CD4-positive, alpha-beta memory T cell (primary cell): ENCODE measurements at regions not wholly inside any gene's neighbourhood (a gene's known extent, or its start where the extent isn't known, plus 50 kb on each side); places are given as distances from the start of the nearest gene placed in this dataset.

Experiments
- CTCF ChIA-PET: fragments of 350-600 bp; sonication (Branson Sonifier 250); formaldehyde crosslinking; loops from one replicate; lab custom pipeline; 2021; ENCODE audit warnings: inconsistent platforms; ENCODE audit not compliant: partially characterized antibody; lab: Charles Lee
- POLR2A ChIA-PET: fragments of 350-600 bp; sonication (Branson Sonifier 250); formaldehyde crosslinking; loops from one replicate; lab custom pipeline; 2021; ENCODE audit not compliant: partially characterized antibody; lab: Charles Lee
- DNase-seq, 5 donors: peaks; one replicate each; pipeline versions ENCODE4 v3.0.0 to v3.0.0-alpha.2; 2020 to 2022; ENCODE audit warnings: mixed read lengths in 1 of 5
- H3K27ac ChIP-seq: one replicate; pipeline ENCODE4 v1.7.0; 2013; ENCODE audit warnings: low read depth, low read length
- H3K27me3 ChIP-seq: 2 replicates; pipeline ENCODE4 v1.7.0; 2013; ENCODE audit warnings: mild to moderate bottlenecking, low read length, moderate library complexity; ENCODE audit not compliant: insufficient read depth
- H3K36me3 ChIP-seq: 2 replicates; pipeline ENCODE4 v1.7.0; 2013; ENCODE audit warnings: mild to moderate bottlenecking, low read length, moderate library complexity; ENCODE audit not compliant: insufficient read depth
- H3K4me1 ChIP-seq: 2 replicates; pipeline ENCODE4 v1.7.0; 2013; ENCODE audit warnings: mild to moderate bottlenecking, low read length, moderate library complexity; ENCODE audit not compliant: insufficient read depth
- H3K4me3 ChIP-seq, 2 donors: one replicate each; pipeline ENCODE4 v1.7.0; 2013; ENCODE audit warnings: low read length in 2 of 2, mild to moderate bottlenecking in 1 of 2
- H3K9me3 ChIP-seq, 2 donors: one replicate each; pipeline ENCODE4 v1.7.0; 2013; ENCODE audit warnings: low read length in 2 of 2, control low read depth in 1 of 2; ENCODE audit not compliant: control insufficient read depth in 1 of 2
- H3K27ac Mint-ChIP-seq, 7 donors: one replicate each; pipeline ENCODE4 v1.8.0; 2020 to 2021; ENCODE audit warnings: mixed read lengths in 7 of 7, mild to moderate bottlenecking in 6 of 7, inconsistent platforms in 3 of 7, moderate library complexity in 3 of 7
- H3K27me3 Mint-ChIP-seq, 2 donors: one replicate each; pipeline ENCODE4 v1.8.0; 2020 to 2021; ENCODE audit warnings: mixed read lengths in 2 of 2
- H3K36me3 Mint-ChIP-seq, 2 donors: one replicate each; pipeline ENCODE4 v1.8.0; 2020 to 2021; ENCODE audit warnings: mixed read lengths in 2 of 2, inconsistent platforms in 1 of 2, mild to moderate bottlenecking in 1 of 2
- H3K4me1 Mint-ChIP-seq, 4 donors: one replicate each; pipeline ENCODE4 v1.8.0; 2020 to 2021; ENCODE audit warnings: mixed read lengths in 4 of 4, mild to moderate bottlenecking in 1 of 4
- H3K4me3 Mint-ChIP-seq, 8 donors: one replicate each; pipeline ENCODE4 v1.8.0; 2020 to 2021; ENCODE audit warnings: mixed read lengths in 8 of 8, mild to moderate bottlenecking in 7 of 8, moderate library complexity in 6 of 8, inconsistent platforms in 3 of 8
- H3K9me3 Mint-ChIP-seq, 8 donors: one replicate each; pipeline ENCODE4 v1.8.0; 2020 to 2021; ENCODE audit warnings: mixed read lengths in 8 of 8, mild to moderate bottlenecking in 5 of 8, inconsistent platforms in 3 of 8, moderate library complexity in 1 of 8
- intact Hi-C: fragments of 100-400 bp; cut with micrococcal nuclease; formaldehyde crosslinking; loops from one replicate; pipeline ENCODE4 v1.15.1; 2023

DNA sequence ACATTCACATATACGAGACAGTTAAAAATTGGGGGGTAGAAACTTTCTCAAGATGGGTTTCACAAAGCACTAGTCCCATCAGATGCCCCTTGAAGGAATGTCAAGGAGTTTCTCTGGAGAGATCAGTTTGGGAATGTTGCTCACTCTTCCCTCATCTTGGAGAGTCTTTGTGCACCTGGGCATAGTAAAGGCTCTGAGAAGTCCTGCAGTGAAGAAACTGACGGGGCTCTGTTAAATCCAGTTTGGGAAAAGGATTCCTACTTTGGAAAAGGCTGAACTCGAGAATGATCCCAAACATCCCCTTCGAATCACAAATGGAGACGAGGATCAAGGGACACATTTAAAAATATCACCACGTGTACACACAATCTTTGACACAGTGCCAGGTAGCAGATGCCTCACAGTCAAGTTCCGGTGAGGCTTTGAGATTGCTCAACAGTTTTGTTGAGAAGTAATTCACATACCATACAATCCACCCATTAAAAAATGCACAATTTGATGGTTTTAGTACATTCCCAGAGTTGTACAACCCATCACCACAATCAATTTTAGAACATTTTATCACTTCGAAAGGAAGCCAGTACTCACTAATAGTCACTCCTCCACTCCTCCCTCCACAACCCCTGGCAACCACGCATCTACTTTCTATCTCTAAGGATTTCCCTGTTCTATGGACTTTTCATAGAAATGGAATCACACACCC lies 203.4 kb upstream of the FOXF1 start:
- DNase-seq = no peak
- intact Hi-C loops = no loop called here
- no peaks in the 10 kb centered on the region for H3K36me3 Mint-ChIP-seq
- H3K27ac Mint-ChIP-seq = no peak overlapping the region
- no peaks in the 10 kb centered on the region for H3K4me1 ChIP-seq
- no peaks in the 10 kb centered on the region for H3K36me3 ChIP-seq
- H3K4me3 Mint-ChIP-seq = no peak overlapping the region
- H3K9me3 ChIP-seq = no peaks in the 10 kb centered on the region
- H3K27me3 Mint-ChIP-seq = peaks cover 5 to 13% of the 10 kb centered on the region in 2 donors
- H3K27ac ChIP-seq = no peak overlapping the region
- no peak overlapping the region for H3K4me3 ChIP-seq
- no peaks in the 10 kb centered on the region for H3K4me1 Mint-ChIP-seq
- H3K27me3 ChIP-seq = no peaks in the 10 kb centered on the region
- H3K9me3 Mint-ChIP-seq = no peaks in the 10 kb centered on the region
- POLR2A ChIA-PET = no interaction called here
- CTCF ChIA-PET = no interaction called here

DNA sequence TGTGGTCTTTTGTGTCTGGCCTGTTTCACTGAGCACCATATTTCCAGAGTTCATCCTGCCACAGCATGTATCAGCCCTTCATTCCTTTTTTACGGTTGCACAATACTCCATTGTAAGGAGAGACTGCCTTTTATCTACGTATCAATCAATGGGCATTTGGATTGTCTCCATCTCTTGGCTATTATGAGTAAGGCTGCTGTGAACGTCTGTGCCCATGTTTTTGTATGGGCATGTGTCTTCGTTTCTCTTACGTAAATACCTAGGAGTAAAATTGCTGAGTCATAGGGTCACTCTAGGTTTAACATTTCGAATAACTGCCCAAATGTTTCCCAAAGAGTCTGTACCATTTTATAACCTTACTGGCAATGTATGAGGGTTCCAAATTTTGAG lies 202.8 kb upstream of the FOXF1 start:
- ChIA-PET POLR2A (no interaction called here), CTCF (no interaction called here)
- Mint-ChIP-seq H3K4me3 (no peak overlapping the region), H3K36me3 (no peaks in the 10 kb centered on the region), H3K27ac (no peak overlapping the region), H3K9me3 (no peaks in the 10 kb centered on the region), H3K4me1 (no peaks in the 10 kb centered on the region), H3K27me3 (peaks cover 2 to 13% of the 10 kb centered on the region in 2 donors)
- no peak for DNase-seq
- intact Hi-C loops = no loop called here
- Histone ChIP-seq H3K36me3 (no peaks in the 10 kb centered on the region), H3K4me1 (no peaks in the 10 kb centered on the region), H3K9me3 (no peaks in the 10 kb centered on the region), H3K27me3 (no peaks in the 10 kb centered on the region), H3K27ac (no peak overlapping the region), H3K4me3 (no peak overlapping the region)

DNA sequence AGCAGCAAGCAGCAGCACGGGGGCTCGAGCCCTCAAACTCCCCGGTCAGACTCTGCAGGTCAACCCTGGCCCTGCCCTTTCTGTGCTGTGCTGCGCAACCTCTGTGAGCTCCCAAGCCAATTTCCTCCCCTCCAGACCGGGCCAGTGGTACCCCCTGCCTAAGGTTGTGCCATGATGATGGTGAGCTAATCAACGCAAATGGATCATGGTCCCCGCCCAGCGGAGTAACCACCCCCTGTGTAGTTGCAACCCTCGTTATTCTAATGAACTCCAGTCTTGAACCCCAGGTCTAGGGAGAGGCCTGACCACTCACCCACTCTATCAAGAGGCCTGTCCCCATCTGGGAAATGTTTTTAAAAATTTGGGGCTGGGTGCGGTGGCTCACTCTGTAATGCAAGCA lies 201.8 kb upstream of the FOXF1 start:
- no peak overlapping the region for H3K4me3 Mint-ChIP-seq
- peaks cover 2 to 13% of the 10 kb centered on the region in 2 donors for H3K27me3 Mint-ChIP-seq
- H3K36me3 ChIP-seq = no peaks in the 10 kb centered on the region
- no peak overlapping the region for H3K4me3 ChIP-seq
- ChIA-PET CTCF (no interaction called here), POLR2A (no interaction called here)
- H3K9me3 ChIP-seq = no peaks in the 10 kb centered on the region
- no peaks in the 10 kb centered on the region for H3K9me3 Mint-ChIP-seq
- H3K4me1 Mint-ChIP-seq = no peaks in the 10 kb centered on the region
- H3K4me1 ChIP-seq = no peaks in the 10 kb centered on the region
- DNase-seq = no peak
- intact Hi-C loops = no loop called here
- H3K27ac Mint-ChIP-seq = no peak overlapping the region
- no peaks in the 10 kb centered on the region for H3K36me3 Mint-ChIP-seq
- H3K27ac ChIP-seq = no peak overlapping the region
- no peaks in the 10 kb centered on the region for H3K27me3 ChIP-seq

DNA sequence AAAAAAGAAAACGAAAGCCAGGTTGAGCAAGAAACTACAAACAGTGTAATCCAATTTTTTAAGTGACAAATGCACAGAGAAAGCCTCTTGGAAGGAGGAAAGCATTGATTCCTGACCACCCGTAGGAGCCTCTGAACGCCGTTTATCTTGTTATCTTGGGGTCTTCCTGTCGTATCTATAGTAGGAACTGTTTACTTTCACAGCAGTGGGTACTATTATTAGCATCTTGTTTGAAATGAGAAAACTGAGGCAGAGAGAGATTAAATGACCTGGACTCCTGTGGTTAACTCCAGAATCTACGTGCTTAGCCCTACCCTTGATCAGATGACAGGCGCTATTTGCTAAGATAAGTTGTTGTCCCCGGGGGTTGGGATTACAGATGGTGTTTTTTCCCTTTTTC lies 196.7 kb upstream of the FOXF1 start:
- H3K36me3 ChIP-seq = no peaks in the 10 kb centered on the region
- intact Hi-C loops = no loop called here

DNA sequence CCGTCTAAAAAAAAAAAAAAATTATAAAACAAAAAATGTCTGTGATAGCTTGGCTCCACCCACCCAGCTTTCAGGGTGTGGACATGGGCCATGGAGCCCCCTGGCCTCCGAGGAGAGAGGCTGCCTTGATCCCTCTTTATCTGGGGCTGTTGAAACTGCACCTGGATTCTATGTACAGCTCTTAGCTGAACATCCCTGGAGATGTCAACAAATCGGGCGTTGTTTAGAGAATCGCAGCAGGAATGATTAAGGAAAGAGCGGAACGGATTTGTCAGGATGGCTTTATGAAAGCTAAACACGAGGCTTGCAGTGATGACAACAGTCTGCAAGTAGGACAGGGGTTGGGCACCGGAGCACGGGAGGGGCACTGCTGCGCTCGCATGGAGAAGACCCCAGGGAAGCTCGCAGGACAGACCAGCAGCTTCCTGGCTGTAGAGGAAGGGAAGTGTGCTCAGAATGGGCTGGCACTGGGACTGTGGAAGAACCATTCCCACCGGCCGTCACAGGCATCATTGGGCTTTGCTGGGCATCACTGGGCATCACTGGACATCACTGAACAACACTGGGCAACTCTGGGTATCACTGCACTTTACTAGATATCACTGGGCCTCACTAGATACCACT lies 195.8 kb upstream of the FOXF1 start:
- no peaks in the 10 kb centered on the region for H3K9me3 Mint-ChIP-seq
- Histone ChIP-seq H3K27ac (no peak overlapping the region), H3K4me1 (no peaks in the 10 kb centered on the region), H3K27me3 (no peaks in the 10 kb centered on the region), H3K36me3 (no peaks in the 10 kb centered on the region), H3K4me3 (no peak overlapping the region), H3K9me3 (no peaks in the 10 kb centered on the region)
- no peak for DNase-seq
- CTCF ChIA-PET = no interaction called here
- H3K4me3 Mint-ChIP-seq = no peak overlapping the region
- intact Hi-C loops = no loop called here
- POLR2A ChIA-PET = no interaction called here
- H3K4me1 Mint-ChIP-seq = no peaks in the 10 kb centered on the region
- no peaks in the 10 kb centered on the region for H3K36me3 Mint-ChIP-seq
- H3K27me3 Mint-ChIP-seq = peaks cover 0 to 4% of the 10 kb centered on the region in 2 donors
- H3K27ac Mint-ChIP-seq = no peak overlapping the region

More for the DNA sequence above, 196.7 kb upstream of the FOXF1 start:
- POLR2A ChIA-PET = no interaction called here
- Mint-ChIP-seq H3K9me3 (no peaks in the 10 kb centered on the region), H3K4me1 (no peaks in the 10 kb centered on the region), H3K4me3 (no peak overlapping the region), H3K36me3 (no peaks in the 10 kb centered on the region), H3K27ac (no peak overlapping the region), H3K27me3 (peaks cover 0 to 4% of the 10 kb centered on the region in 2 donors)
- H3K4me3 ChIP-seq = no peak overlapping the region
- no peaks in the 10 kb centered on the region for H3K9me3 ChIP-seq
- no peak overlapping the region for H3K27ac ChIP-seq
- CTCF ChIA-PET = no interaction called here
- no peak for DNase-seq
- no peaks in the 10 kb centered on the region for H3K27me3 ChIP-seq
- no peaks in the 10 kb centered on the region for H3K4me1 ChIP-seq

DNA sequence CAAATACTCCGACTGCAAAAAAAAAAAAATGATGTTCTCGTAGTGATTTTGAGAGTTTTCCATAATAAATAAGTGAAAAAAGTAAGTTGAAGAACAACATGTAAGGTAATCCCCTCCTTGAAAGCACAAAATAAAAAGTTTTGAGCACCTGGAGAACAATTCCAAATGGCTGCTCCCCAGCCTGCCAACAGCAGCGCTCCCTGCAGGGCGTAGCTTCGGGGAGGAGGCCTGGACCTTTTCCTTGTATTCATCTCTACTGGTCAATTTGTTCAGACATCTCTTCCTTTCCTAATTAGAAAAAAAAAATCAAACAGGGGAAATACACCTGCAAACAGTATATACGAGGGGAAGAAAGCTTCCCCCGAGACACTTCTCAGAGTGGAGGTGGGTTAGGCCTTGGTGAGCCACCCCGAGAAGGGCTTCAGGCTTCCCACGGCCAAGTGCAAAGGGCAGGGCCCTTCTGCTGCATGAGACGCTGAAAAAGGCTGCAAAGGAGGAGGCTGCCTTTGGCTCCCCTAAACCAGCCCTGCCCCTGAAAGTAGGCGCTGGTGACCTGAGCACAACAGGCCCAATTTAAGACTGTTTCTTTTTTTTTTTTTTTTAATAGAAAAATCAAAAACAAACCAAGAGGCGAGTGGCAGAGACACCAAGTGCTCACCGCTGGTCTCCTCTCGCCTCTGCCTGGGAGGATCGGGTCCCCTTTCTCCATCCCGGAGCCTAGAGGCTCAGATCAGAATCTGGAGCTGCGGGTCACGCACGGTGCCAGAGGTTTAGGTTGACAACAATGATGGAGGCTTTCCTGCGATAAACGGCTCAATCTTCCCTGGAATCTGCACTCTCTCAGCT lies 193.1 kb upstream of the FOXF1 start:
- Mint-ChIP-seq H3K9me3 (peaks cover 0 to 1% (median 0%) of the 10 kb centered on the region in 8 donors), H3K4me1 (no peaks in the 10 kb centered on the region), H3K27me3 (peaks cover 0 to 4% of the 10 kb centered on the region in 2 donors), H3K36me3 (no peaks in the 10 kb centered on the region), H3K4me3 (no peak overlapping the region), H3K27ac (no peak overlapping the region)
- Histone ChIP-seq H3K9me3 (no peaks in the 10 kb centered on the region), H3K4me1 (no peaks in the 10 kb centered on the region), H3K36me3 (no peaks in the 10 kb centered on the region), H3K27me3 (no peaks in the 10 kb centered on the region), H3K27ac (no peak overlapping the region), H3K4me3 (no peak overlapping the region)
- DNase-seq = no peak
- ChIA-PET CTCF (no interaction called here), POLR2A (no interaction called here)
- intact Hi-C loops = no loop called here

DNA sequence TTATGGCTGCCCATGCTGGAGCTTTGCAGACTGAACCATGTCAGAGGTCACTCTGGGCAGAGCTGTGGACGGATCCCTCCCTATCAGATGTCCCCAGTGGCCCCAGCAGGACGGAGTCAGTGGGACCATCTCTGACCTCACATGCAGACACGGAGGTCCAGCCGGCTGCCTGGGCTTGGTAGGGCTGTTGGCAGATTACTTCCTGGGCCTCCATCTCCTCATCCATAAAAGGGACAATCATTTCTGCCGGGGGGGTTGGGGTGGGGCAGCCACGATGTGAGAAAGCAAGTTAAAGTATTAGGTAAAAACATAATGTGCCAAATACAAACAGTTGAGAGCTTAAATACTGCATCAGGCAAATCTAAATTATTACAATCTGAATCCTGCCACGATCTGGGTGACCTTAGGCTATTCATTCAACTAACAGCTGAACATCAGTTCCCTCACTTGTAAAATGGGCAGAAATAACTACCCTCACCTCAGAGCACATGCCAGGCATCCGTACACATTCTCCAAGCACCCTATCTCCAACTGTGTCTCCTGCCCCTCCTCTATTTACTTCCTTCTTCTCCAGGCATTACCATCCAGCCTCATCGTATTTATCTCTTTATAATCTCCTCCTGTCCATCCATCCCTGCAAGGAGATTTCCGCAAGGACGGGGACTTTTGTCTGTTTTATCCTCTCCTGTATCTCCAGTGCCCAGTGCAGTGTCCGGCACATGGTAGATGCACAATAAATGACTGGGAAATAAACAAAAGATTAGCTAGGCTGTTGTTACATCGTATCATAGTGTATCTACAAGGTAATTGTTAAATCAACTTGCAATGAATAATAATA lies 192.3 kb upstream of the FOXF1 start:
- no peak overlapping the region for H3K27ac ChIP-seq
- POLR2A ChIA-PET = no interaction called here
- peaks cover 0 to 1% (median 0%) of the 10 kb centered on the region in 8 donors for H3K9me3 Mint-ChIP-seq
- no peaks in the 10 kb centered on the region for H3K9me3 ChIP-seq
- intact Hi-C loops = no loop called here
- CTCF ChIA-PET = no interaction called here
- H3K27me3 Mint-ChIP-seq = peaks cover 3 to 6% of the 10 kb centered on the region in 2 donors
- no peaks in the 10 kb centered on the region for H3K4me1 Mint-ChIP-seq
- H3K4me1 ChIP-seq = no peaks in the 10 kb centered on the region
- H3K36me3 Mint-ChIP-seq = no peaks in the 10 kb centered on the region
- H3K27me3 ChIP-seq = no peaks in the 10 kb centered on the region
- H3K4me3 Mint-ChIP-seq = no peak overlapping the region
- H3K4me3 ChIP-seq = no peak overlapping the region
- peak in 1 of 5 donors; percentile 19 for DNase-seq
- H3K36me3 ChIP-seq = no peaks in the 10 kb centered on the region
- peak overlapping the region in 2 of 7 donors; percentile 17 to 74 for H3K27ac Mint-ChIP-seq
